IPS DF 6.9 (cell line): ENCODE measurements at regions not wholly inside any gene's neighbourhood (a gene's known extent, or its start where the extent isn't known, plus 50 kb on each side); places are given as distances from the start of the nearest gene placed in this dataset.
"Not testable (repeated sequence)": the region's sequence is repeated elsewhere in the genome, so short reads cannot be mapped to it uniquely, and the experiment has no call there.

Experiments
- DNase-seq: peaks from one replicate; pipeline ENCODE4 v3.0.0-alpha.2; 2013; ENCODE audit warnings: low read depth, low spot score
- H3K27ac ChIP-seq: one replicate; pipeline ENCODE4 v1.5.1; 2013; ENCODE audit warnings: low read length, control low read depth
- H3K27me3 ChIP-seq: 2 replicates; pipeline ENCODE4 v1.6.1; 2013; ENCODE audit warnings: mild to moderate bottlenecking, low read length; ENCODE audit not compliant: control insufficient read depth, insufficient read depth
- H3K36me3 ChIP-seq: 2 replicates; pipeline ENCODE4 v1.6.1; 2013; ENCODE audit warnings: low read length; ENCODE audit not compliant: control insufficient read depth, insufficient read depth
- H3K4me1 ChIP-seq: 2 replicates; pipeline ENCODE4 v1.6.1; 2013; ENCODE audit warnings: low read length; ENCODE audit not compliant: control insufficient read depth, insufficient read depth
- H3K4me3 ChIP-seq: 2 replicates; pipeline ENCODE4 v1.5.1; 2013; ENCODE audit warnings: mild to moderate bottlenecking, low read length
- H3K9me3 ChIP-seq: 2 replicates; pipeline ENCODE4 v1.6.1; 2013; ENCODE audit warnings: low read length, inconsistent platforms; ENCODE audit not compliant: control insufficient read depth, insufficient read depth
- whole genome bisulfite sequencing: extraction: QIAGEN DNeasy Blood & Tissue Kit; methylation state at CpG from one replicate; pipeline ENCODE4 v1.1.7; 2013; ENCODE audit warnings: mixed read lengths, missing lambda C conversion rate; ENCODE audit not compliant: insufficient read length, insufficient coverage; 5-methylcytosine and 5-hydroxymethylcytosine counted together

- H3K27me3 ChIP-seq, result peaks cover 13% of the 10 kb centered on the region; the same call in 1 of the 2 replicates
- H3K9me3 ChIP-seq, result no peaks in the 10 kb centered on the region
- no peak overlapping the region for H3K4me3 ChIP-seq
- no peak for DNase-seq
- no CpG with 5 or more reads among the region's 1 CpG for WGBS
- H3K4me1 ChIP-seq, result no peaks in the 10 kb centered on the region
- no peaks in the 10 kb centered on the region for H3K36me3 ChIP-seq
- no peak overlapping the region for H3K27ac ChIP-seq
These were observed 50.9 kb upstream of the MITF start for GRCh38 chr3:69688400-69688799.

- Histone ChIP-seq H3K4me3 (no peak overlapping the region), H3K27me3 (peaks cover 13% of the 10 kb centered on the region; the same call in 1 of the 2 replicates), H3K27ac (no peak overlapping the region), H3K36me3 (no peaks in the 10 kb centered on the region), H3K9me3 (no peaks in the 10 kb centered on the region), H3K4me1 (no peaks in the 10 kb centered on the region; the same call in 1 of the 2 replicates)
- no peak for DNase-seq
- WGBS, result no CpG with 5 or more reads among the region's 5 CpGs
These were observed 51.6 kb upstream of the MITF start for GRCh38 chr3:69687641-69688040.

- no peak overlapping the region for H3K4me3 ChIP-seq
- peaks cover 25% of the 10 kb centered on the region; the same call in 1 of the 2 replicates for H3K27me3 ChIP-seq
- H3K9me3 ChIP-seq, result no peaks in the 10 kb centered on the region
- H3K4me1 ChIP-seq, result no peaks in the 10 kb centered on the region; the same call in none of the 2 replicates
- DNase-seq, result no peak
- WGBS, result no CpG with 5 or more reads among the region's 3 CpGs
- H3K36me3 ChIP-seq, result no peaks in the 10 kb centered on the region
- H3K27ac ChIP-seq, result no peak overlapping the region
These were observed 53.2 kb upstream of the MITF start for GRCh38 chr3:69686056-69686455.

GRCh38 chr3:69684309-69684961 is 54.8 kb upstream of the MITF start:
- H3K9me3 ChIP-seq, result no peaks in the 10 kb centered on the region
- no peak overlapping the region for H3K4me3 ChIP-seq
- DNase-seq, result no peak
- H3K27me3 ChIP-seq, result peaks cover 27% of the 10 kb centered on the region; the same call in 1 of the 2 replicates
- no peak overlapping the region for H3K27ac ChIP-seq
- H3K36me3 ChIP-seq, result no peaks in the 10 kb centered on the region
- H3K4me1 ChIP-seq, result no peaks in the 10 kb centered on the region; the same call in none of the 2 replicates
- no CpG with 5 or more reads among the region's 2 CpGs for WGBS

- H3K36me3 ChIP-seq, result no peaks in the 10 kb centered on the region
- H3K27ac ChIP-seq, result no peak overlapping the region
- H3K9me3 ChIP-seq, result no peaks in the 10 kb centered on the region
- no peaks in the 10 kb centered on the region; the same call in none of the 2 replicates for H3K4me1 ChIP-seq
- DNase-seq, result no peak
- H3K4me3 ChIP-seq, result no peak overlapping the region
- H3K27me3 ChIP-seq, result peaks cover 27% of the 10 kb centered on the region; the same call in 1 of the 2 replicates
- no CpG with 5 or more reads among the region's 4 CpGs for WGBS
These were observed 56.0 kb upstream of the MITF start for GRCh38 chr3:69683082-69683806.

DNA sequence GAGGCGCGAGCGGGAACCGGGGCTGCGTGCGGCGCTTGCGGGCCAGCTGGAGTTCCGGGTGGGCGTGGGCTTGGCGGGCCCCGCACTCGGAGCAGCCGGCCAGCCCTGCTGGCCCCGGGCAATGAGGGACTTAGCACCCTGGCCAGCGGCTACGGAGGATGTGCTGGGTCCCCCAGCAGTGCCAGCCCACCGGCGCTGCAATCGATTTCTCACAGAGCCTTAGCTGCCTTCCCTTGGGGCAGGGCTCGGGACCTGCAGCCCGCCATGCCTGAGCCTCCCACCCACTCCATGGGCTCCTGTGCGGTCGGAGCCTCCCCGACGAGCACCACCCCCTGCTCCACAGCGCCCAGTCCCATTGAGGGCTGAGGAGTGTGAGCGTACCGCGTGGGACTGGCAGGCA is 61.8 kb upstream of the MITF start:
- not testable (repeated sequence) for DNase-seq, H3K27ac ChIP-seq, H3K9me3 ChIP-seq, H3K4me3 ChIP-seq, H3K36me3 ChIP-seq, H3K4me1 ChIP-seq
- no CpG with 5 or more reads among the region's 30 CpGs for WGBS
- H3K27me3 ChIP-seq, result peaks cover 12% of the 10 kb centered on the region; the same call in 1 of the 2 replicates

GRCh38 chr3:69675786-69676530 is 63.3 kb upstream of the MITF start:
- no peaks in the 10 kb centered on the region for H3K4me1 ChIP-seq
- no CpG with 5 or more reads among the region's 6 CpGs for WGBS
- no peak for DNase-seq

GRCh38 chr3:69674752-69675151 is 64.5 kb upstream of the MITF start:
- Histone ChIP-seq H3K27ac (no peak overlapping the region), H3K9me3 (no peaks in the 10 kb centered on the region), H3K4me1 (no peaks in the 10 kb centered on the region), H3K4me3 (no peak overlapping the region), H3K36me3 (no peaks in the 10 kb centered on the region), H3K27me3 (no peaks in the 10 kb centered on the region)
- DNase-seq, result no peak
- no CpG with 5 or more reads among the region's 3 CpGs for WGBS

More at GRCh38 chr3:69675786-69676530, 63.3 kb upstream of the MITF start:
- Histone ChIP-seq H3K36me3 (no peaks in the 10 kb centered on the region), H3K4me3 (no peak overlapping the region), H3K9me3 (no peaks in the 10 kb centered on the region), H3K27me3 (peaks cover 1% of the 10 kb centered on the region; the same call in 1 of the 2 replicates), H3K27ac (no peak overlapping the region)

DNA sequence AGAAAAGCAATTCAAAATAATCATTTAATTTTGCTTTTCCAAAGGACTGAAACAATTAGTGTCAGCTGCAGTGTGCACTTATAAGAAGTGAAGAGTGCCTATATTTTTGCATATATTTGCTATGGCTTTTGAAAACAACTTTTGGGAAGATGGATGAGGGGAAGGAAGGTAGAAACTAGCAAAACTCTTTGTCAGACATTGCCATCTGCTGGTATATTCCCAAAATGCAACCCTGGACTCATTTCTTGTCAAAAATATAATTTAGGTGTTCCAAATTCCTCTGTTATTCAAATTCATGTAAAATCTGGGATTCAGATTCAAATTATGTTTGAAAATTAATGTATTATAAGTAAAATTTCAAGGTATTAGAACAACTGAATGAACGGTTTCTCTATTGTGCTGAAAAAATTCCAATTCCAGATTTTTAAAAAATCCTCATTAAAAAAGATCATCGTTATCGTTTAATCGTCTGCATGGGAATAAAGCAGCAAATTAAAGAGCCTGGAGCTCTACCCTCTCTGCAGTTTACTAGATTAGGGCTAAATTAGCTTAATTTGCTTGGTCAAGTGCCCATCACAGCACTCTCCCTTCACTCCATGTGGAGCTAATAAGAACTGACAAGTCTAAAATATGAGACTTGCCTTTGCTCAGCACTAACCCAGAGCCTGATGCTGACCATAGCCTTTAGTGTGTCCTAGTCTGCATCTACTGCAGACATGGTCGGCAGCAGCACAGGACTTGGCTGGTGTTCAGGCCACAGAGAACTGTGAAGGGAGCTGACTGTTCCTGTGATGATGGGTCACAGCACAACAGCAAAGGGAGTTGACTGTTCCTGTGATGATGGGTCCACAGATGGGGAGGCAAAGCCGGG is 67.9 kb upstream of the MITF start:
- Histone ChIP-seq H3K27ac (no peak overlapping the region), H3K27me3 (no peaks in the 10 kb centered on the region), H3K36me3 (no peaks in the 10 kb centered on the region), H3K4me1 (no peaks in the 10 kb centered on the region), H3K4me3 (no peak overlapping the region), H3K9me3 (no peaks in the 10 kb centered on the region)
- no peak for DNase-seq
- WGBS, result no CpG with 5 or more reads among the region's 6 CpGs
